Gastroesophageal sphincter (tissue), 4 donors: ENCODE measurements at regions not wholly inside any gene's neighbourhood (a gene's known extent, or its start where the extent isn't known, plus 50 kb on each side); places are given as distances from the start of the nearest gene placed in this dataset.

Experiments
- ATAC-seq: fragments of 150-250 bp; one replicate; pipeline ENCODE4 v1.9.1; 2016; ENCODE audit warnings: mild to moderate bottlenecking, moderate library complexity
- H3K27ac ChIP-seq, 4 donors: fragments of 200-600 bp; sonication (generic) in 3 of 4; 1 replicate in 3 of 4; 2 replicates in 1 of 4; pipeline ENCODE4 v1.5.1; 2016 to 2019
- H3K27me3 ChIP-seq: fragments of 200-600 bp; sonication (generic); one replicate; pipeline ENCODE4 v1.5.1; 2019
- H3K36me3 ChIP-seq, 2 donors: fragments of 200-600 bp; sonication (generic); one replicate each; pipeline ENCODE4 v1.5.1; 2019; ENCODE audit warnings: control low read depth in 1 of 2
- H3K4me1 ChIP-seq, 3 donors: fragments of 200-600 bp; sonication (generic); 1 replicate in 2 of 3; 2 replicates in 1 of 3; pipeline ENCODE4 v1.5.1; 2016 to 2019; ENCODE audit warnings: control low read depth in 2 of 3
- H3K4me3 ChIP-seq, 2 donors: fragments of 200-600 bp; sonication (generic); one replicate each; pipeline ENCODE4 v1.5.1; 2019; ENCODE audit warnings: mild to moderate bottlenecking in 1 of 2, moderate library complexity in 1 of 2
- H3K9me3 ChIP-seq, 3 donors: fragments of 200-600 bp; sonication (generic); one replicate each; pipeline ENCODE4 v1.5.1; 2017 to 2019; ENCODE audit warnings: control low read depth in 2 of 3
- CTCF ChIP-seq, 4 experiments: fragments of 200-600 bp in 2 of 4; fragments of 450-650 bp in 2 of 4; sonication (generic) in 1 of 4; IDR thresholded peaks; one replicate each; pipeline ENCODE4 v1.5.1; 2017 to 2019; ENCODE audit warnings: antibody characterized with exemption in 4 of 4, mild to moderate bottlenecking in 2 of 4, moderate library complexity in 2 of 4
- EP300 ChIP-seq: sonication (generic); formaldehyde crosslinking; IDR thresholded peaks from one replicate; pipeline ENCODE4 v1.6.1; 2017; ENCODE audit warnings: antibody characterized with exemption, mild to moderate bottlenecking
- POLR2A ChIP-seq, 2 donors: fragments of 450-650 bp; IDR thresholded peaks; one replicate each; pipeline ENCODE4 v1.6.1; 2017; ENCODE audit warnings: antibody characterized with exemption in 2 of 2, mild to moderate bottlenecking in 2 of 2, moderate library complexity in 1 of 2
- POLR2AphosphoS5 ChIP-seq: sonication (generic); formaldehyde crosslinking; IDR thresholded peaks from one replicate; pipeline ENCODE4 v1.6.1; 2017; ENCODE audit warnings: antibody characterized with exemption
- WGBS, 2 donors: methylation state at CpG; one replicate each; pipeline ENCODE4 v1.1.5; 2018; ENCODE audit warnings: low coverage in 1 of 2; 5-methylcytosine and 5-hydroxymethylcytosine counted together

GRCh38 chr10:4617589-4617988, 208.4 kb upstream of the AKR1E2 start:
- no peaks in the 10 kb centered on the region for H3K4me1 ChIP-seq
- H3K36me3 ChIP-seq = no peaks in the 10 kb centered on the region
- no peaks in the 10 kb centered on the region for H3K27me3 ChIP-seq
- no peak overlapping the region for H3K4me3 ChIP-seq
- WGBS, 2 donors = 82 to 92% methylated on average over 1 of the region's 1 CpG
- H3K9me3 ChIP-seq = peaks cover 0 to 20% (median 0%) of the 10 kb centered on the region in 3 donors
- no peak for ATAC-seq
- no peak overlapping the region for H3K27ac ChIP-seq
- TF ChIP-seq POLR2AphosphoS5 (no peak), EP300 (no peak), POLR2A (IDR thresholded peaks at IDR 0.05) (no peak), CTCF (IDR thresholded peaks at IDR 0.05) (no peak)

- H3K36me3 ChIP-seq = no peaks in the 10 kb centered on the region
- ATAC-seq = no peak
- no peaks in the 10 kb centered on the region for H3K27me3 ChIP-seq
- no peak overlapping the region for H3K27ac ChIP-seq
- no peak overlapping the region for H3K4me3 ChIP-seq
- TF ChIP-seq EP300 = no peak
- TF ChIP-seq CTCF (IDR thresholded peaks at IDR 0.05) = no peak
- TF ChIP-seq POLR2AphosphoS5 = no peak
- no peak for TF ChIP-seq POLR2A (IDR thresholded peaks at IDR 0.05)
- no peaks in the 10 kb centered on the region for H3K4me1 ChIP-seq
- 89 to 100% methylated on average over 1 of the region's 1 CpG for WGBS, 2 donors
- H3K9me3 ChIP-seq = peaks cover 0 to 20% (median 0%) of the 10 kb centered on the region in 3 donors
Measured at GRCh38 chr10:4615042-4615441, 211.0 kb upstream of the AKR1E2 start.

GRCh38 chr10:4609251-4609650, 216.8 kb upstream of the AKR1E2 start:
- Histone ChIP-seq H3K9me3 (peaks cover 0 to 2% (median 0%) of the 10 kb centered on the region in 3 donors), H3K4me3 (no peak overlapping the region), H3K4me1 (no peaks in the 10 kb centered on the region), H3K27me3 (no peaks in the 10 kb centered on the region), H3K36me3 (no peaks in the 10 kb centered on the region), H3K27ac (no peak overlapping the region)
- TF ChIP-seq POLR2AphosphoS5 (no peak), CTCF (IDR thresholded peaks at IDR 0.05) (no peak), POLR2A (IDR thresholded peaks at IDR 0.05) (no peak), EP300 (no peak)
- 64 to 92% methylated on average over 1 of the region's 1 CpG for WGBS, 2 donors
- ATAC-seq = no peak

GRCh38 chr10:4607681-4608080, 218.3 kb upstream of the AKR1E2 start:
- no peak for TF ChIP-seq POLR2AphosphoS5
- TF ChIP-seq CTCF (IDR thresholded peaks at IDR 0.05) = no peak
- no peak for TF ChIP-seq EP300
- no peak for TF ChIP-seq POLR2A (IDR thresholded peaks at IDR 0.05)
- WGBS, 2 donors = 60 to 84% methylated on average over 2 to 7 of the region's 13 CpGs
- Histone ChIP-seq H3K27me3 (no peaks in the 10 kb centered on the region), H3K4me1 (no peaks in the 10 kb centered on the region), H3K9me3 (no peaks in the 10 kb centered on the region), H3K36me3 (no peaks in the 10 kb centered on the region), H3K4me3 (no peak overlapping the region), H3K27ac (no peak overlapping the region)
- no peak for ATAC-seq

- Histone ChIP-seq H3K4me1 (no peaks in the 10 kb centered on the region), H3K9me3 (no peaks in the 10 kb centered on the region), H3K36me3 (no peaks in the 10 kb centered on the region), H3K4me3 (no peak overlapping the region), H3K27ac (no peak overlapping the region), H3K27me3 (no peaks in the 10 kb centered on the region)
- WGBS, 2 donors = 90 to 98% methylated on average over 5 to 6 of the region's 6 CpGs
- TF ChIP-seq CTCF (IDR thresholded peaks at IDR 0.05) = no peak
- no peak for TF ChIP-seq EP300
- TF ChIP-seq POLR2A (IDR thresholded peaks at IDR 0.05) = no peak
- no peak for TF ChIP-seq POLR2AphosphoS5
- ATAC-seq = no peak
Measured at GRCh38 chr10:4606856-4607636, 219.0 kb upstream of the AKR1E2 start.
